ENCODE measurements at regions not wholly inside any gene's neighbourhood (a gene's known extent, or its start where the extent isn't known, plus 50 kb on each side); places are given as distances from the start of the nearest gene placed in this dataset.

DNA sequence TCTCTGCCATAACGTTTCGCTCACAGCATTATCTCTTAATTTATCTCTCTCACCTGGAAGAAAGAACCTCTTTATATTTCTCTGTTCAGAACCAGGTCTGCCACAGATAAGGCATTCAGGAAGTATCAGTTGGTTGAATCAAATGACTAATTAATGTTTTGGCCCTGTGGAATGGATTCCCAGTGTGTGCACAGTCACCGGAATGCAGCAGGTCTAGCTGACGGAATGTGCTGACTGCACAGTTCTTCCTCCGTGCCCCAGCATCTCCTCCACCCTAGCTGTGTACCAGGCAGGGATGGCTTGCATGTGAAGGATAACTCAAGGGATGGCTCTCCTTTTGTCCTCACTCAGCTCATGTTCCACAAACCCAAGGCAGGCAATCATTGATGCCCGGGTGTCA lies 141.8 kb upstream of the MSX1 start:
- TF ChIP-seq, protein P1, sequence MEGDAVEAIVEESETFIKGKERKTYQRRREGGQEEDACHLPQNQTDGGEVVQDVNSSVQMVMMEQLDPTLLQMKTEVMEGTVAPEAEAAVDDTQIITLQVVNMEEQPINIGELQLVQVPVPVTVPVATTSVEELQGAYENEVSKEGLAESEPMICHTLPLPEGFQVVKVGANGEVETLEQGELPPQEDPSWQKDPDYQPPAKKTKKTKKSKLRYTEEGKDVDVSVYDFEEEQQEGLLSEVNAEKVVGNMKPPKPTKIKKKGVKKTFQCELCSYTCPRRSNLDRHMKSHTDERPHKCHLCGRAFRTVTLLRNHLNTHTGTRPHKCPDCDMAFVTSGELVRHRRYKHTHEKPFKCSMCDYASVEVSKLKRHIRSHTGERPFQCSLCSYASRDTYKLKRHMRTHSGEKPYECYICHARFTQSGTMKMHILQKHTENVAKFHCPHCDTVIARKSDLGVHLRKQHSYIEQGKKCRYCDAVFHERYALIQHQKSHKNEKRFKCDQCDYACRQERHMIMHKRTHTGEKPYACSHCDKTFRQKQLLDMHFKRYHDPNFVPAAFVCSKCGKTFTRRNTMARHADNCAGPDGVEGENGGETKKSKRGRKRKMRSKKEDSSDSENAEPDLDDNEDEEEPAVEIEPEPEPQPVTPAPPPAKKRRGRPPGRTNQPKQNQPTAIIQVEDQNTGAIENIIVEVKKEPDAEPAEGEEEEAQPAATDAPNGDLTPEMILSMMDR (IDR thresholded peaks at IDR 0.05) = no peak
- TF ChIP-seq POLR2A (IDR thresholded peaks at IDR 0.05) = no peak

All from esophagus squamous epithelium (tissue), 4 donors.